ENCODE measurements at regions not wholly inside any gene's neighbourhood (a gene's known extent, or its start where the extent isn't known, plus 50 kb on each side); places are given as distances from the start of the nearest gene placed in this dataset.

GRCh38 chr13:99442273-99442895 is 58.9 kb upstream of the TM9SF2 start:
- TF ChIP-seq EZH2 (IDR thresholded peaks at IDR 0.05; ENCODE audit: insufficient read depth, poor library complexity, severe bottlenecking): no peak
- no peak for TF ChIP-seq EZH2phosphoT487 (IDR thresholded peaks at IDR 0.05; ENCODE audit: insufficient read depth, low read depth)
